ENCODE measurements at regions not wholly inside any gene's neighbourhood (a gene's known extent, or its start where the extent isn't known, plus 50 kb on each side); places are given as distances from the start of the nearest gene placed in this dataset.

DNA sequence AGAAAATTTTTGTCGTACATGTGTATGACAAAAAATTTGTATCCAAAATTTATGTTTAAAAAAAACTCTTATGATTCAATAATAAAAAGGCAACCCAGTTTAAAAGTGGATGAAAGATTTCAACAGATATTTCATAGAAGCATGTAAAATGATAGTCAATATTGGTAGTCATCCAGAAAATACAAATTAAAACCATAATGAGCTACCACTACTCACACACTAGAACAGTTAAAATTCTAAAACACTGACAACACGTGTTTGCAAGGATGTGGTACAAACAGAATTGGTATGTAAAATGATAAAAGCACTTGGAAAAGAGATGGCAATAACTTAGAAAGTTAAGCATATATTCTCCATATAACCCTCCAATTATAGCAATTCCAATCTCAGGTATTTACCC lies 303.0 kb upstream of the NR2F2 start:
- no peaks in the 10 kb centered on the region for H3K36me3 ChIP-seq (ENCODE audit: control insufficient read depth in 1 of 2, insufficient read depth in 2 of 2, low read length in 2 of 2)
- WGBS (ENCODE audit: extremely low coverage, insufficient coverage, insufficient read length): no CpG with 5 or more reads among the region's 2 CpGs
- H2BK5ac ChIP-seq (ENCODE audit: low read depth, low read length, poor library complexity): no peak overlapping the region
- H3K79me2 ChIP-seq (ENCODE audit: control insufficient read depth, insufficient read depth, low read length, poor library complexity): no peaks in the 10 kb centered on the region
- no peak overlapping the region for H2AK5ac ChIP-seq (ENCODE audit: low read length)
- H3K4ac ChIP-seq (ENCODE audit: low read depth, low read length): no peak overlapping the region
- H4K8ac ChIP-seq (ENCODE audit: low read depth, low read length): no peak overlapping the region
- H3K9ac ChIP-seq (ENCODE audit: low read length): no peak overlapping the region
- no peak overlapping the region for H3K23ac ChIP-seq (ENCODE audit: low read length)
- no peak overlapping the region for H3K4me2 ChIP-seq (ENCODE audit: low read length)
- no peaks in the 10 kb centered on the region for H3K9me3 ChIP-seq (ENCODE audit: insufficient read depth, low read depth, low read length)
- H3K4me1 ChIP-seq (ENCODE audit: control insufficient read depth in 1 of 2, insufficient read depth in 2 of 2, low read length in 2 of 2): no peaks in the 10 kb centered on the region
- no peaks in the 10 kb centered on the region for H3K79me1 ChIP-seq (ENCODE audit: low read length)
- no peak overlapping the region for H3K14ac ChIP-seq (ENCODE audit: low read length)
- DNase-seq: no peak
- no peaks in the 10 kb centered on the region for H3K27me3 ChIP-seq (ENCODE audit: insufficient read depth, low read length)
- H2BK12ac ChIP-seq (ENCODE audit: low read length): no peak overlapping the region
- no peak overlapping the region for H4K12ac ChIP-seq (ENCODE audit: low read depth, low read length)
- no peak overlapping the region for H4K91ac ChIP-seq (ENCODE audit: low read depth, low read length)
- no peak overlapping the region for H3K18ac ChIP-seq (ENCODE audit: low read length)
- H2AFZ ChIP-seq (ENCODE audit: insufficient read depth, low read length, poor library complexity): no peak overlapping the region
- H3K4me3 ChIP-seq (ENCODE audit: low read depth, low read length): no peak overlapping the region
- H3K27ac ChIP-seq (ENCODE audit: low read depth, low read length): no peak overlapping the region
- H2BK120ac ChIP-seq (ENCODE audit: insufficient read depth, low read length, poor library complexity): no peak overlapping the region

DNA sequence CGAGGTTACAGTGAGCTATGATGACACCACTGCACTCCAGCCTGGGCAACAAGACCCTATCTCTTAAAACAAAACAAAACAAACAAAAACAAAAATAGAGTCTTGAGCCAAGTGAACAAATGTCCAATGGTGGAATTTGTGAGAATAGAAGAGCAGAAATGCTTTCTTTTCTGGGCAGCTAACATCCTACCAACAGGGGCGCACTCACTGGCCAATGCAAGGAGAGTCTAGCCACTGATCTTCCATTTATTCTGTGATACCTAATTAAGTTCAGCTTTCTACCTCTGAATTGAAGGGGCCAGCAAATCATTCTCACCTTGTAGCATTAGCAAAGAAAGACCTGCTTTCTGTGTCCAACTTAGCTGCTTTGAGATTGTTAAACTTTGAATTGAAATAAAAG lies 301.9 kb upstream of the NR2F2 start:
- no CpG with 5 or more reads among the region's 2 CpGs for WGBS (ENCODE audit: extremely low coverage, insufficient coverage, insufficient read length)
- Histone ChIP-seq H3K18ac (ENCODE audit: low read length) (no peak overlapping the region), H3K4me2 (ENCODE audit: low read length) (no peak overlapping the region), H2BK12ac (ENCODE audit: low read length) (no peak overlapping the region), H4K91ac (ENCODE audit: low read depth, low read length) (no peak overlapping the region), H4K12ac (ENCODE audit: low read depth, low read length) (no peak overlapping the region), H3K36me3 (ENCODE audit: control insufficient read depth in 1 of 2, insufficient read depth in 2 of 2, low read length in 2 of 2) (no peaks in the 10 kb centered on the region), H3K27ac (ENCODE audit: low read depth, low read length) (no peak overlapping the region), H3K9ac (ENCODE audit: low read length) (no peak overlapping the region), H3K4ac (ENCODE audit: low read depth, low read length) (no peak overlapping the region), H3K27me3 (ENCODE audit: insufficient read depth, low read length) (no peaks in the 10 kb centered on the region), H2AK5ac (ENCODE audit: low read length) (no peak overlapping the region), H3K4me1 (ENCODE audit: control insufficient read depth in 1 of 2, insufficient read depth in 2 of 2, low read length in 2 of 2) (no peaks in the 10 kb centered on the region), H4K8ac (ENCODE audit: low read depth, low read length) (no peak overlapping the region), H3K4me3 (ENCODE audit: low read depth, low read length) (no peak overlapping the region), H2AFZ (ENCODE audit: insufficient read depth, low read length, poor library complexity) (no peak overlapping the region), H2BK5ac (ENCODE audit: low read depth, low read length, poor library complexity) (no peak overlapping the region), H3K14ac (ENCODE audit: low read length) (no peak overlapping the region), H3K23ac (ENCODE audit: low read length) (no peak overlapping the region), H3K79me2 (ENCODE audit: control insufficient read depth, insufficient read depth, low read length, poor library complexity) (no peaks in the 10 kb centered on the region), H3K79me1 (ENCODE audit: low read length) (no peaks in the 10 kb centered on the region), H3K9me3 (ENCODE audit: insufficient read depth, low read depth, low read length) (no peaks in the 10 kb centered on the region), H2BK120ac (ENCODE audit: insufficient read depth, low read length, poor library complexity) (no peak overlapping the region)
- no peak for DNase-seq

DNA sequence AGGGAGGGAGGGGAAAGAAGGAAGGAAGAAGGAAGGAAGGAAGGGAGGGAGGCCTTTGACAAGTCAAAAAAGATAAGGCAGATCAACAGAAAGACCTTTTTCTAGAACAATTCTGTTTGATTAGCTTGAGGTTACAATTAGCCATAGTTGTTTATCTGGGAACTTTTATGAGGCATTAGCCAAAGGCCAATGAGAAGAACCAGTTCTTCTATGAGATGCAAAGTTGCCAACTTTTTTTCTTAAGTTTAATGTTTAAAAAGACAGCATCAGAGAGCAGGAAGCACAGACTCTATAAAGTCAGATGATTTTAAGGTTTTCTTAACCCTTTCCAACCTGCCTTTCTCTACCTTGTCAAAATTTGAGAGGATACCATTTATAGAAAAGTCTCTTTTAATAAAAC lies 301.3 kb upstream of the NR2F2 start:
- no peak for DNase-seq
- no peak overlapping the region for H2BK5ac ChIP-seq (ENCODE audit: low read depth, low read length, poor library complexity)
- H2AFZ ChIP-seq (ENCODE audit: insufficient read depth, low read length, poor library complexity): no peak overlapping the region
- no peaks in the 10 kb centered on the region for H3K9me3 ChIP-seq (ENCODE audit: insufficient read depth, low read depth, low read length)
- H3K79me2 ChIP-seq (ENCODE audit: control insufficient read depth, insufficient read depth, low read length, poor library complexity): no peaks in the 10 kb centered on the region
- no peak overlapping the region for H3K18ac ChIP-seq (ENCODE audit: low read length)
- no peak overlapping the region for H3K4ac ChIP-seq (ENCODE audit: low read depth, low read length)
- no peak overlapping the region for H4K91ac ChIP-seq (ENCODE audit: low read depth, low read length)
- H2AK5ac ChIP-seq (ENCODE audit: low read length): no peak overlapping the region
- no peak overlapping the region for H3K27ac ChIP-seq (ENCODE audit: low read depth, low read length)
- H4K8ac ChIP-seq (ENCODE audit: low read depth, low read length): no peak overlapping the region
- H3K9ac ChIP-seq (ENCODE audit: low read length): no peak overlapping the region
- no peak overlapping the region for H2BK12ac ChIP-seq (ENCODE audit: low read length)
- no peaks in the 10 kb centered on the region for H3K79me1 ChIP-seq (ENCODE audit: low read length)
- no peak overlapping the region for H2BK120ac ChIP-seq (ENCODE audit: insufficient read depth, low read length, poor library complexity)
- H4K12ac ChIP-seq (ENCODE audit: low read depth, low read length): no peak overlapping the region
- H3K4me3 ChIP-seq (ENCODE audit: low read depth, low read length): no peak overlapping the region
- no peak overlapping the region for H3K4me2 ChIP-seq (ENCODE audit: low read length)
- H3K14ac ChIP-seq (ENCODE audit: low read length): no peak overlapping the region
- no peak overlapping the region for H3K23ac ChIP-seq (ENCODE audit: low read length)
- H3K27me3 ChIP-seq (ENCODE audit: insufficient read depth, low read length): no peaks in the 10 kb centered on the region
- no peaks in the 10 kb centered on the region for H3K4me1 ChIP-seq (ENCODE audit: control insufficient read depth in 1 of 2, insufficient read depth in 2 of 2, low read length in 2 of 2)
- no peaks in the 10 kb centered on the region for H3K36me3 ChIP-seq (ENCODE audit: control insufficient read depth in 1 of 2, insufficient read depth in 2 of 2, low read length in 2 of 2)

DNA sequence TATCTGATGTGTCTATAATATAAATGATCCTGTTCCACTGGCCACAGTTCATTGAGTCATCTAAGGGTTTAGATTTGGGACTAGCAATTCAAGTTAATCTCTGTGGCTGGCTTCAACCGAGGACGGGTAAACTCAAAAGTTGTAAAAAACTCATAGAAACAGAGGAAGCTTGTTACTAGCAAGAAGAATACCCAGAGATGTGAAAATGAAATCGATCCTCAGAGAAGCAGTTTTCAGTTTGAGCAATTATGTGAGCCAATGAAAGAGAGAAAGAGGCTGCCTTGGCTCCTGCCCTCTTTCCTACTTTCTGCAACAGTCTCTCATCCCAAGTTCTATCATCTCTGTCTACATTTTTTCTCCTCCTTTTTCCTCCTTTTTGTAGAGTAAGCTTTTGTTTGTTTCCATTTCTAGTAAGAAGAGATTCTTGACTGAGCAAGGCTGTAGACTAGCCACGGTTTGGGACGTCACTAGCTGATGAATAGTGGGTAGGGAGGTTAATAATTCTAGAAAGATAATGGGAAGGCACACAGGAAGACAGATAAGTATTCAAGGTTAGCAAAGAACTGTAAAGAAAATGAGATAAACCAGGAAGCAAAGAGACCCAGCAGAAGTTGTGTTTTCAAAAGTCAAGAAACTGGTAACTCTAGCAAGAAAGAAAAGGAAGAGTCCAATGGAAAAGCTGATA lies 298.9 kb upstream of the NR2F2 start:
- WGBS (ENCODE audit: extremely low coverage, insufficient coverage, insufficient read length): no CpG with 5 or more reads among the region's 5 CpGs
- no peak overlapping the region for H2AK5ac ChIP-seq (ENCODE audit: low read length)
- no peak overlapping the region for H2BK12ac ChIP-seq (ENCODE audit: low read length)
- no peak overlapping the region for H3K14ac ChIP-seq (ENCODE audit: low read length)
- H3K18ac ChIP-seq (ENCODE audit: low read length): no peak overlapping the region
- no peak overlapping the region for H3K9ac ChIP-seq (ENCODE audit: low read length)
- no peak overlapping the region for H3K27ac ChIP-seq (ENCODE audit: low read depth, low read length)
- H4K12ac ChIP-seq (ENCODE audit: low read depth, low read length): no peak overlapping the region
- no peak overlapping the region for H3K4ac ChIP-seq (ENCODE audit: low read depth, low read length)
- no peaks in the 10 kb centered on the region for H3K79me2 ChIP-seq (ENCODE audit: control insufficient read depth, insufficient read depth, low read length, poor library complexity)
- H3K36me3 ChIP-seq (ENCODE audit: control insufficient read depth in 1 of 2, insufficient read depth in 2 of 2, low read length in 2 of 2): no peaks in the 10 kb centered on the region
- H3K9me3 ChIP-seq (ENCODE audit: insufficient read depth, low read depth, low read length): no peaks in the 10 kb centered on the region
- DNase-seq: no peak
- no peaks in the 10 kb centered on the region for H3K79me1 ChIP-seq (ENCODE audit: low read length)
- H4K8ac ChIP-seq (ENCODE audit: low read depth, low read length): no peak overlapping the region
- no peak overlapping the region for H3K23ac ChIP-seq (ENCODE audit: low read length)
- H2BK5ac ChIP-seq (ENCODE audit: low read depth, low read length, poor library complexity): no peak overlapping the region
- no peak overlapping the region for H2AFZ ChIP-seq (ENCODE audit: insufficient read depth, low read length, poor library complexity)
- H4K91ac ChIP-seq (ENCODE audit: low read depth, low read length): no peak overlapping the region
- no peaks in the 10 kb centered on the region for H3K27me3 ChIP-seq (ENCODE audit: insufficient read depth, low read length)
- no peak overlapping the region for H2BK120ac ChIP-seq (ENCODE audit: insufficient read depth, low read length, poor library complexity)
- no peak overlapping the region for H3K4me2 ChIP-seq (ENCODE audit: low read length)
- no peaks in the 10 kb centered on the region for H3K4me1 ChIP-seq (ENCODE audit: control insufficient read depth in 1 of 2, insufficient read depth in 2 of 2, low read length in 2 of 2)
- H3K4me3 ChIP-seq (ENCODE audit: low read depth, low read length): no peak overlapping the region

Measured in trophoblast cell (in vitro differentiated cells and primary cell).